GM19463 (cell line): ENCODE measurements at regions not wholly inside any gene's neighbourhood (a gene's known extent, or its start where the extent isn't known, plus 50 kb on each side); places are given as distances from the start of the nearest gene placed in this dataset.

Experiments
- ATAC-seq: cut with Tn5 transposase; IDR thresholded peaks from one replicate; pipeline ENCODE4 v1.9.1; 2021; ENCODE audit warnings: mild to moderate bottlenecking, moderate library complexity; ENCODE audit not compliant: unreplicated experiment

GRCh38 chr16:26189536-26189935, 497.8 kb downstream of the HS3ST4 start:
- ATAC-seq, result no peak

DNA sequence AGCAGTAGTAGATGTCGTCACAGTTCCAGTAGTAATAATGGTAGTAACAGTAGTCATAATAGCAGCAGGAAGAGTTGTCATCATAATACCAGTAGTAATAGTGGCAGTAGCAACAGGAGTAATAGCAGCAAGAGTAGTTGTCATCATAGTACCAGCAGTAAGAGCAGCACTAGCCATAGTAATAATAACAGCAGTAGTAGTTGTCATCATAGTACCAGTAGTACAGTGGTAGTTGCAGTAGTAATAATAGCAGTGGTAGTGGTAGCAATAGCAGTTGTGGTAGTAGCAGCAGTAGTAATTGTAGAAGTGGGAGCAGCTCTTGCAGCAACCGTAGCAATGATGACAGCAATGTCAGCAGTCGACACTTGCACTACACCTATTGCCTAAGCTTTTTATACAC, 502.8 kb downstream of the HS3ST4 start:
- no peak for ATAC-seq

DNA sequence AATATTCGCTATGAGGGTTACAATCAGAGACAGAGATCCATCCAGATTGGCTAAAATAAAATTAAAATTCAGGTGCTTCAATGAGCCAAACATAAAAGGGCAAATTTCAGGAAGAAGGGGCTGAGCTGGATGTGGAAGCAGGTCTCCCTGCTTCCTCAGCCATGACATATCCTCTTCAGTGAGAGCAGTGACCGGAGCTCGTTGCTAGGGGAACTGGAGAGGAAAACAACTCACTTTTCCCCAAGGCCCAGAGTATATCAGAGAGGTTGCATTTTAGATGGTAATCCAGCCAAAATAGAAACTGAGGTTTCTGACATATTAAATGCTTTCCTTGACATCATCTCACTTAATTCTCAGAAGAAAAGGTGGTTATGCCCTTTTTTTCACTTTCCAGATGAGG, 503.5 kb downstream of the HS3ST4 start:
- no peak for ATAC-seq

GRCh38 chr16:26196310-26196709, 504.6 kb downstream of the HS3ST4 start:
- no peak for ATAC-seq

DNA sequence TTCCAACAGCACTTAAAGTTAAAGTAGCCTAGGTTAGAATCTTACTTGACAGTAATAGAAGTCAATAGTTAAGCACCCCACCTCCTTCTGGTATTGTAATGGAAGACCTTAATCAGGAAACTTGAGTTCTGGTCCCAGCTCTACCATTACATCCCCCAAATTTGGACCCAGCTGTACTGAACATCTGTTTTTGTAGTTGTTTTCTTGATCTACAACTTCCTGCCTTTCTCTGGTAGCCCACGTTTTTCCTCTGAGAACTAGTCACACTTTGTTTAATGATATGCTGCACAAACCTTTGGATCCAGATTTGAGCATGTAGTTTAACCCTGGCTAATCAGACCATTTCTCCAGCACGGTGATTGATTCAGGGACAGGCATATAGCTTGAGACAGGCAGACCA, 505.0 kb downstream of the HS3ST4 start:
- no peak for ATAC-seq

- ATAC-seq, result no peak
Observed at GRCh38 chr16:26197707-26198106, 505.9 kb downstream of the HS3ST4 start.

GRCh38 chr16:26198221-26198620, 506.5 kb downstream of the HS3ST4 start:
- ATAC-seq, result no peak

- ATAC-seq, result no peak
Observed at GRCh38 chr16:26204138-26204537, 512.4 kb downstream of the HS3ST4 start.

GRCh38 chr16:26211542-26211941, 519.8 kb downstream of the HS3ST4 start:
- ATAC-seq, result no peak

DNA sequence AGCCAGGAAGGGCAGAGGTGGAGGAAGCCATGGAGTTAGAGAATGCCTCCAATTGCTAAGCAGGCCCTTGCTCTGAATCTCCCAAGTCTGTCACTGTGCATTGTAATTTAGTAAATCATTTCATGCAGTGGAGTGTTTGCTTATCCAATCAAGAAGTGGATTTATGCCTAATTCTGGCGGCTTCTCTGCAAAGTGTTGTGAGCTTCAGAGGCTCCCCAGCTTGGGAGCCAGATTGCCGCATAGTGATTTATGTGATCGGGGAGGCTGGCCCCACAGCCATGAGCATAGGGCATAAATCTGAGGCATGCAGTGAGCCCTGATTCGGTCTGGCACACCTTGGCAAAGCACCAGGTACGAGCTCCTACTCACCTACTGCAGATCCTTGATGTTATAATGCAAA, 520.8 kb downstream of the HS3ST4 start:
- ATAC-seq, result no peak

- ATAC-seq, result no peak
Observed at GRCh38 chr16:26214581-26215174, 522.9 kb downstream of the HS3ST4 start.

DNA sequence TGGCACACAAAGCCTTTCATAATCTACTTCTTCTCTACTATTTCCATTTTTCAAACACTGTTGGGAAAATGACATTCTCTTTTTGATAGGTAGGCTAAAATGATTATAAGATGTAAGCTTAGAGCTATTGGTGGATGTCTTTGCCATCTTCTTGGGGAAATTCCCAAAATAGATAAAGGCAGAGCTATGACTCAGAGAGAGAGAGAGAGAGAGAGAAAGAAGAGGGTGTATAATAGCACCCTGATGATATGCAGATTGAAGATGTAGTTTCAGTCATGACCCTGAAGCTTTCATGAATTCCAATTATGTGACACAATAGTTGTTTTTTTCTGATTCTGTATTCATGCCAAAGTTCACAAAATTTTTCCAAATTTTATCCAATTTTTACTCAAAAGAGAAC, 529.1 kb downstream of the HS3ST4 start:
- ATAC-seq, result no peak

- ATAC-seq, result no peak
Observed at GRCh38 chr16:26231647-26232046, 539.9 kb downstream of the HS3ST4 start.

GRCh38 chr16:26240807-26241206, 549.0 kb downstream of the HS3ST4 start:
- ATAC-seq, result no peak

DNA sequence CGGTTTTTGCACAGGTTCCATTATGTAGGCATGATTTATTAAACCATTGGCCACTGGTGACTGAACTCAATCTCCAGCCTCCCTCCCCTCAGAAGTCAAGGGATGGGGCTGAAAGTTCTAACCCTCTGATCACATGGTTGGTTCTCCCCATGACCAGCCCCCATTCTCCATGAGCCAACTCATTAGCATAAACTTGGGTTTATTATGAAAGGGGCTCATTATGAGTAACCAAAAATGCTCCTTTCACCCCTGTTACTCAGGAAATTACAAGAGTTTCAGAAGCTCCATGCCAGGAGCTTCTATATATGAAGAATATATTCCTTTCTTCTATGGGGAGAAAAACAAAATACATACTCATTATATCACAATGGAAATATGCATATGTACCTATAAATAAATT, 555.3 kb downstream of the HS3ST4 start:
- ATAC-seq, result no peak

GRCh38 chr16:26252598-26252997, 560.8 kb downstream of the HS3ST4 start:
- no peak for ATAC-seq

DNA sequence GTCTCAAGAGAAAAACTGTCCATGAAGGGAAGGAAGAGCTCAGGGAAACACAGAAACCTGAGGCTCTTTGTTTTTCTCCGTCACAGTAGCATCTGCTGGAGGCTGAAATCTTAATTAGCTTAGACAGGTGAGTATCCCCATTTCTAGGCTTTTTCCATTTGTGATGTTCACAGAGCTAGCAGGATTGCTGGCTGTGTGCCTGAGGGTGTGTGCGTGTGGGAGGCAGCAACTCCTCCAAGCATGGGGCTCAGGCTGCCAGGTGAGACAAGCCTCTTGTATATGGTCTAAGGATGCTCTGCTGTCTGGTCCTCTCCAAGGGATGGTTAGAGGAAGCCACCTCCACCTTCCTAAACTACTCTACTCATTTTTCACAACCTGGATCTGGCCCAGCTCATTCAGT, 569.9 kb downstream of the HS3ST4 start:
- ATAC-seq, result no peak

DNA sequence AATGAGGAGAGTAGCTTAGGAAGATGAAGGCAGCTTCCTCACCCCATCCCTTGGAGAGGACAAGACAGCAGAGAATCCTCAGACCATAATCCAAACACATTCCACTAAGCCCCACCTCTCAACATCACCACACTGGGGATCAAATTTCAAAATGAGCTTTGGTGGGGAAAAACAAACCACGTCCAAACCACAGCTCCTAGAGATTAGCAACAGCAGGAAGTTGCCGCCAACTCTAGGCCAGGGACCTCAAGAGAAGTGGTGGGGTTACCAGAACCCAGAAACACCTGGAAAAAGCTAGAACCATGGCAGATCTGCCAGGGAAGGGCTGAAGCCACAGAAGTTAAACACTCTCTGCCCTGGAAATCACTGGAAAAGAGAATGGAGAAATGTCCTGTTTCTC, 571.6 kb downstream of the HS3ST4 start:
- no peak for ATAC-seq

DNA sequence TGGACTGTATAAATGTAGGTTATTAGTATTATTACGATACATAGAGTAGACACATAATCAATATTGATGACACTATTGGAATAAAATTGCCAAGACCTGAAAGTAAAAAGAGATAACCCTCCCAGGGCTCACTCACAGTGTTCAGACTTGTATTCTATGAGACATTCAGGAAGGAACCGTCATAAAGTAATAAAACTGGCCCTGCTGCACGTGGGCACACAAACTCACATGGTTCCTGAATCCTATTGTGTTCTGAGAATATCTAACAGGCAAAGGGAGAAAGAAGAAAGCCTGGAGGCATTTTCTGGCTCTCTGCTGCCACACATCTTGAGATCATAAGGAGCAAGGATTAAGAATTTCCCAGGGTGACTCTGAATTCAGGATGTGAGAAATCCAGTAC, 575.9 kb downstream of the HS3ST4 start:
- no peak for ATAC-seq

GRCh38 chr16:26269673-26270072, 577.9 kb downstream of the HS3ST4 start:
- no peak for ATAC-seq

DNA sequence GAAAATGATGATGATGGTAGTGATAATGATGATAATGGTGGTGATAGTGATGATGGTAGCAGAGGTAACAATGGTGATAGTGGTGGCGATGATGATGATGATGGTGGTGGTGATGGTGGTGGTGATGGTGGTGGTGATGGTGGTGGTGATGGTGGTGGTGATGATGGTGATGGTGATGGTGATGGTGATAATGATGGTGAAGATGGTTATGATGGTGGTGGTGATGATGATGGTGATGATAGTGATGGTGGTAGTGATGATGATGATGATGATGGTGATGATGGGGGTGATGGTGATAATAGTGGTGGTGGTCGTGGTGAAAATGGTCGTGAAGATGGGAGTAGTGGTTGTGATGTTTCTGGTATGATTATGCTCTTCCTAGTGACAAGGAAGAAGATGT, 581.8 kb downstream of the HS3ST4 start:
- no peak for ATAC-seq

GRCh38 chr16:26275021-26275590, 583.3 kb downstream of the HS3ST4 start:
- no peak for ATAC-seq

DNA sequence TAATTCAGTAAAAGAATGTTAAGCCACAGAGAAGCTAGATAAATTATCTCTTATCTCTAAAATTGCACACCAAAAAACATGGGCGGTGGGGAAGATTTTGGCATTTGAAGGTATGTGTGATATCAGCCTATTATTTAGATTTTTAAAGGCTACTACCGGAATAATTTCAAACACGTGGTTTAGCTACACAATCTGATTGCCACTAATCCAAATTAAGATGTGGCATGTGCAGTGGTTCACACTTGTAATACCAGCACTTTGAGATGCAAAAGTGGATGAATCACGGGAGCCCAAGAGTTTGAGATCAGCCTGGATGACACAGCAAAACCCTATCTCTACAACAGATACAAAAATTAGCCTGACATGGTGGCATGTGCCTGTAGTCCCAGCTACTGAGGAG, 584.5 kb downstream of the HS3ST4 start:
- no peak for ATAC-seq
